Smooth muscle cell (in vitro differentiated cells): ENCODE measurements at regions not wholly inside any gene's neighbourhood (a gene's known extent, or its start where the extent isn't known, plus 50 kb on each side); places are given as distances from the start of the nearest gene placed in this dataset.

Source experiments
- DNase-seq: peaks from one replicate; lab custom pipeline; 2025; ENCODE audit not compliant: unreplicated experiment; lab: John Stamatoyannopoulos, UW
- H2AFZ ChIP-seq: fragments of 200-600 bp; sonication (generic); 2 replicates; pipeline ENCODE4 v1.6.0; 2016; ENCODE audit warnings: antibody characterized with exemption, low read depth, mild to moderate bottlenecking
- H3F3A ChIP-seq: fragments of 200-600 bp; sonication (generic); 2 replicates; pipeline ENCODE4 v1.6.0; 2017; ENCODE audit warnings: antibody characterized with exemption, low read depth
- H3K27ac ChIP-seq: fragments of 200-600 bp; sonication (generic); 2 replicates; pipeline ENCODE4 v1.5.1; 2016; ENCODE audit warnings: low read depth, mild to moderate bottlenecking
- H3K27me3 ChIP-seq: fragments of 200-600 bp; sonication (generic); 2 replicates; pipeline ENCODE4 v1.6.1; 2016; ENCODE audit warnings: low read depth, mild to moderate bottlenecking
- H3K36me3 ChIP-seq: fragments of 200-600 bp; sonication (generic); 2 replicates; pipeline ENCODE4 v1.5.1; 2016; ENCODE audit warnings: low read depth
- H3K4me1 ChIP-seq: fragments of 200-600 bp; sonication (generic); 2 replicates; pipeline ENCODE4 v1.5.1; 2016; ENCODE audit warnings: low read depth
- H3K4me2 ChIP-seq: fragments of 200-600 bp; sonication (generic); 2 replicates; pipeline ENCODE4 v1.6.0; 2016; ENCODE audit warnings: mild to moderate bottlenecking
- H3K4me3 ChIP-seq: fragments of 200-600 bp; sonication (generic); 2 replicates; pipeline ENCODE4 v1.5.1; 2016; ENCODE audit warnings: mild to moderate bottlenecking
- H3K79me2 ChIP-seq: fragments of 200-600 bp; sonication (generic); 2 replicates; pipeline ENCODE4 v1.6.0; 2016; ENCODE audit warnings: low read depth, mild to moderate bottlenecking
- H3K9ac ChIP-seq: fragments of 200-600 bp; sonication (generic); 2 replicates; pipeline ENCODE4 v1.6.0; 2016; ENCODE audit warnings: low read depth
- H3K9me3 ChIP-seq: fragments of 200-600 bp; sonication (generic); replicated peaks from 2 replicates; pipeline ENCODE4 v1.5.1; 2016; ENCODE audit warnings: low read depth
- H4K20me1 ChIP-seq: fragments of 200-600 bp; sonication (generic); 2 replicates; pipeline ENCODE4 v1.6.0; 2016; ENCODE audit warnings: low read depth
- WGBS: methylation state at CpG from one replicate; pipeline ENCODE4 v1.1.7; 2016; ENCODE audit warnings: low lambda C conversion rate; 5-methylcytosine and 5-hydroxymethylcytosine counted together
- TF ChIP-seq, protein P1 (sequence below): fragments of 200-600 bp; sonication (generic); IDR thresholded peaks from 2 replicates; pipeline ENCODE4 v1.5.1; 2017; ENCODE audit warnings: borderline replicate concordance, mild to moderate bottlenecking, antibody characterized with exemption; ENCODE audit not compliant: insufficient read depth, poor library complexity, severe bottlenecking

DNA sequence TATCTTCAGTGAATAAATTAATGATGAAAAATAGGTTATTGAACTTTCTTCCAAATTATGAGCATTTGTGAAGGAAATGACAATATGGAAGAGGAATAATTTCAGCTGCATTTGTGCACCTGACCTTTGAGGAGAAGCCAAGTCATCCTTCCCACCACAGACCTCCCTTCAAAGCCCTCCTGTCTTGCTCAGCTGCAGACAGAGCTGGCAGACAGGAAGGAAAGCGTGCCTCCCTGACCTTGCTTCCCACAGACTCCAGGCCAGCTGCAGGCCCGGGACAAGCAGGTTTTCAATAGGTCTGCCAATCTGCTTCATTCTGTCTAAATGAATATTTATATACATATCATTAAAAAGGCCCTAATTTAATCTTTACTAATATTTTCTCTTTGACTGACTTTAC is 152.9 kb upstream of the RBMS3 start:
- Histone ChIP-seq H3K9ac (no peak overlapping the region), H3K4me3 (no peak overlapping the region), H2AFZ (no peak overlapping the region), H3F3A (no peaks in the 10 kb centered on the region), H3K4me1 (no peaks in the 10 kb centered on the region), H3K36me3 (no peaks in the 10 kb centered on the region), H3K27ac (no peak overlapping the region), H3K4me2 (no peak overlapping the region), H4K20me1 (no peaks in the 10 kb centered on the region), H3K79me2 (no peaks in the 10 kb centered on the region), H3K9me3 (no peaks in the 10 kb centered on the region), H3K27me3 (no peaks in the 10 kb centered on the region)
- TF ChIP-seq, protein P1, sequence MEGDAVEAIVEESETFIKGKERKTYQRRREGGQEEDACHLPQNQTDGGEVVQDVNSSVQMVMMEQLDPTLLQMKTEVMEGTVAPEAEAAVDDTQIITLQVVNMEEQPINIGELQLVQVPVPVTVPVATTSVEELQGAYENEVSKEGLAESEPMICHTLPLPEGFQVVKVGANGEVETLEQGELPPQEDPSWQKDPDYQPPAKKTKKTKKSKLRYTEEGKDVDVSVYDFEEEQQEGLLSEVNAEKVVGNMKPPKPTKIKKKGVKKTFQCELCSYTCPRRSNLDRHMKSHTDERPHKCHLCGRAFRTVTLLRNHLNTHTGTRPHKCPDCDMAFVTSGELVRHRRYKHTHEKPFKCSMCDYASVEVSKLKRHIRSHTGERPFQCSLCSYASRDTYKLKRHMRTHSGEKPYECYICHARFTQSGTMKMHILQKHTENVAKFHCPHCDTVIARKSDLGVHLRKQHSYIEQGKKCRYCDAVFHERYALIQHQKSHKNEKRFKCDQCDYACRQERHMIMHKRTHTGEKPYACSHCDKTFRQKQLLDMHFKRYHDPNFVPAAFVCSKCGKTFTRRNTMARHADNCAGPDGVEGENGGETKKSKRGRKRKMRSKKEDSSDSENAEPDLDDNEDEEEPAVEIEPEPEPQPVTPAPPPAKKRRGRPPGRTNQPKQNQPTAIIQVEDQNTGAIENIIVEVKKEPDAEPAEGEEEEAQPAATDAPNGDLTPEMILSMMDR: no peak
- 55% methylated on average over 2 of the region's 2 CpGs for WGBS
- no peak for DNase-seq

DNA sequence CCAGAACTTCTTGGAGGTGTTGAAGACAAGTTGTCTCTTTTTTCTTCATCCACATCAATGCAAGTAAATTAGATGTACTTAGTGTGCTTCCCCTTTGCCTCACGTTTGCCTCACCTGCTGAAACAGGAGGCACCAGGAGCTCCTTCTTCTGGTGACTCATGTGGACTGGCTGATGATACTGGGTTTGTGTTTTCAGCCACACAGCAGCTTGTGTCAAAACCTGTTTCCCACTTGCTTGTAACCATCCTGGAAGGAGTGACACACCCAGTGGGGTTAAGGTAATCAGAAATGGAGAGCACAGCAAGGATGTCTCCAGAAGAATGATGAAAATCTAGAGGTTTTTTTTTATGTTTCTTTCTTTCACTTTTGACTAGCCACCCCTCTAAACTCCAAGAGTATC is 143.3 kb upstream of the RBMS3 start:
- Histone ChIP-seq H3K4me3 (no peak overlapping the region), H2AFZ (no peak overlapping the region), H3K27ac (no peak overlapping the region), H3K27me3 (no peaks in the 10 kb centered on the region), H3K9ac (no peak overlapping the region), H3K4me2 (no peak overlapping the region), H3K36me3 (no peaks in the 10 kb centered on the region), H3K4me1 (peaks cover 26% of the 10 kb centered on the region), H3K79me2 (no peaks in the 10 kb centered on the region), H3F3A (peaks cover 17% of the 10 kb centered on the region), H4K20me1 (no peaks in the 10 kb centered on the region), H3K9me3 (no peaks in the 10 kb centered on the region)
- TF ChIP-seq, protein P1: no peak
- 58% methylated on average over 1 of the region's 1 CpG for WGBS
- no peak for DNase-seq

DNA sequence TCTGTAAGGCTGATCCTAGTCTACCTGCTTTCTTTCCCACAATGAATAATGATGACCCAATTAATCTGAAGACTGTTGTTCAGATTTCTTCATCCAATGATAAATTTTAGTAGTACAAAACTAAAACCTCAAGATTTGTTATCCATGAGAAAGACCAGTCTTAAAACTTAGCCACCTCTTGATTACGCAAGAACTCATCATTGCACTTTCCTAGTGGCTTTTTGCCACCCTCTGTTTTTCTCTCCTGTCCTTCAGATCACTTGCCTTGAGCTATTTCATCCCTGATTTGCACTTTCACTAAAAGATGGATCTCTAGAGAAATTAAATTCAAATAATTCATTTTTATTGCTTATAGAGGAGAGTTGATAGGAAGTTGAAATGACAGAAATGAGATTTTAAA is 142.7 kb upstream of the RBMS3 start:
- no peak overlapping the region for H3K9ac ChIP-seq
- H3K4me1 ChIP-seq: peaks cover 26% of the 10 kb centered on the region
- TF ChIP-seq, protein P1: no peak
- no peaks in the 10 kb centered on the region for H3K9me3 ChIP-seq
- H3K36me3 ChIP-seq: no peaks in the 10 kb centered on the region
- no peak overlapping the region for H3K27ac ChIP-seq
- H4K20me1 ChIP-seq: no peaks in the 10 kb centered on the region
- H3K27me3 ChIP-seq: no peaks in the 10 kb centered on the region
- 97% methylated on average over 1 of the region's 1 CpG for WGBS
- no peak overlapping the region for H3K4me2 ChIP-seq
- no peak for DNase-seq
- H3K79me2 ChIP-seq: no peaks in the 10 kb centered on the region
- no peak overlapping the region for H2AFZ ChIP-seq
- peaks cover 17% of the 10 kb centered on the region for H3F3A ChIP-seq
- H3K4me3 ChIP-seq: no peak overlapping the region

DNA sequence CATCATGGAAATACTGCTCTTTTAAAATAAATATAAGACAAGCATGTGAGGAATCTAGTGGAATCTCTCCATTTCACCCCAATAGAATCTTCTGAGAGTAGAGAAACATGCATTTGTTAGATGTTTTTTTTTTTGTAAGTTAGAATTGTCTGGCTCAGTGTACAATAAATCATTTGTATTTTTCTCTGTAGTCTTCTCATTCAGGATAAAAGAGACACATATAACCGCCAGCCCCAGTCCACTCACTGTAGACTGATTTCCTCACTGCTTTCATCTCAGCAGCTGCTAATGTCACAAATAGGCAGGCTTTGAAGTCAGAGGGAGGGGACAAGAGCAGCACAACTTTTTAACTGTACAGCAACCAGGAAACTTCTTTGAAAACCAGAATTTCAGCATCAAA is 140.2 kb upstream of the RBMS3 start:
- H3K4me3 ChIP-seq: no peak overlapping the region
- no peaks in the 10 kb centered on the region for H3K27me3 ChIP-seq
- 11% methylated on average over 1 of the region's 1 CpG for WGBS
- H4K20me1 ChIP-seq: no peaks in the 10 kb centered on the region
- H3K9ac ChIP-seq: peak overlapping the region; percentile 6
- H3K36me3 ChIP-seq: no peaks in the 10 kb centered on the region
- no peak for DNase-seq
- H3F3A ChIP-seq: peaks cover 17% of the 10 kb centered on the region
- H3K79me2 ChIP-seq: no peaks in the 10 kb centered on the region
- peak overlapping the region; percentile 69 for H3K27ac ChIP-seq
- TF ChIP-seq, protein P1: no peak
- H3K4me1 ChIP-seq: peaks cover 33% of the 10 kb centered on the region
- H3K9me3 ChIP-seq: no peaks in the 10 kb centered on the region
- H3K4me2 ChIP-seq: peak overlapping the region; percentile 68
- H2AFZ ChIP-seq: peak overlapping the region; percentile 86
